Cardiac muscle cell (in vitro differentiated cells and primary cell): ENCODE measurements at regions not wholly inside any gene's neighbourhood (a gene's known extent, or its start where the extent isn't known, plus 50 kb on each side); places are given as distances from the start of the nearest gene placed in this dataset.

Experiments
- DNase-seq, 2 donors: peaks; one replicate each; pipeline versions ENCODE4 v3.0.0 to v3.0.0-alpha.2; 2010 to 2017; ENCODE audit warnings: low read depth in 1 of 2, low spot score in 1 of 2
- H3K27ac ChIP-seq: fragments of 200-600 bp; sonication (generic); 2 replicates; pipeline ENCODE4 v1.5.1; 2016
- H3K27me3 ChIP-seq: fragments of 200-600 bp; sonication (generic); 2 replicates; pipeline ENCODE4 v1.6.0; 2016; ENCODE audit warnings: control low read depth
- H3K36me3 ChIP-seq: fragments of 200-600 bp; sonication (generic); 2 replicates; pipeline ENCODE4 v1.5.1; 2016; ENCODE audit warnings: control low read depth
- H3K4me1 ChIP-seq: fragments of 200-600 bp; sonication (generic); 2 replicates; pipeline ENCODE4 v1.8.1; 2017; ENCODE audit warnings: low read depth, mild to moderate bottlenecking, mixed run types
- H3K4me3 ChIP-seq: fragments of 200-600 bp; sonication (generic); 2 replicates; pipeline ENCODE4 v1.5.1; 2016; ENCODE audit warnings: mild to moderate bottlenecking
- H3K9me3 ChIP-seq: fragments of 200-600 bp; sonication (generic); 2 replicates; pipeline ENCODE4 v1.5.1; 2017; ENCODE audit warnings: low read depth, mild to moderate bottlenecking, control low read depth
- CTCF ChIP-seq: IDR thresholded peaks from 2 replicates; pipeline ENCODE4 v1.5.1; 2012; ENCODE audit warnings: low read depth, mild to moderate bottlenecking, low read length

DNA sequence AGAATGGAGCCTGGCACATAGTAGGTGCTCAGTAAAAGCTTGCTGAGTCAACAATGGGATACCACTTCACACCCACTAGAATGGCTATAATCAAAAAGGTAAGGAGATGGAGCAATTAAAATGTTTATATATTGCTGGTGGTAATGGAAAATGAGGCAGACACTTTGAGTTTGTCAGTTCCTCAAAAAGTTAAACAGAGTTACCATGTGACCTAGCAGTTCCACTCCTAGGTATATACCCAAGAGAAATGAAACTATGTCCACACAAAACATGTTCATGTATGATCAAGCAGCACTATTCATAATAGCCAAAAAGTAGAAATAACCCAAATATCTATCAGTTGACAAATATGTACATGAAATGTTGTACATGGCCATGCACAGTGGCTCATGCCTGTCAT lies 74.8 kb upstream of the ECE1 start:
- Histone ChIP-seq H3K27me3 (no peaks in the 10 kb centered on the region), H3K27ac (no peak overlapping the region), H3K36me3 (no peaks in the 10 kb centered on the region), H3K4me3 (no peak overlapping the region), H3K4me1 (no peaks in the 10 kb centered on the region), H3K9me3 (no peaks in the 10 kb centered on the region)
- TF ChIP-seq CTCF: no peak
- no peak for DNase-seq

DNA sequence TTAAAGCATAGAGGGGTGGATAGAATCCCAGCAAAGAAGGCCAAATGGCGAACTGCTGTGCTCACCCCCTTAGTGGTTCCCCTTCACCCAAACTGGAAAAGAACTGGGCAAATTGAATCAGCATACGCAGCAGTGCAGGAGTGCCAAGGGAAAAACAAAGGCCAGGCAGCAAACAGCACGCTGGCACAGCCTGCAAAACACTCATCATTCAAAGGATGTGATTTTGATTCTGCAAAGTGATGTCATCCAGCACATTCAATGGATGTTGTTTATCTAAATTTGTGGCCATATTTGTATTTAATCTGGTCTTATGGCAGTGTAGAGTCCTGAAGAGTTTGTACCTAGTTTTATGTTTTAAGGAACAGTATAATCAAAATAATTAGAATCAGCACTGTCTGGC lies 71.8 kb upstream of the ECE1 start:
- DNase-seq: no peak
- Histone ChIP-seq H3K4me1 (no peaks in the 10 kb centered on the region), H3K36me3 (no peaks in the 10 kb centered on the region), H3K27me3 (no peaks in the 10 kb centered on the region), H3K4me3 (no peak overlapping the region), H3K9me3 (no peaks in the 10 kb centered on the region), H3K27ac (no peak overlapping the region)
- no peak for TF ChIP-seq CTCF

DNA sequence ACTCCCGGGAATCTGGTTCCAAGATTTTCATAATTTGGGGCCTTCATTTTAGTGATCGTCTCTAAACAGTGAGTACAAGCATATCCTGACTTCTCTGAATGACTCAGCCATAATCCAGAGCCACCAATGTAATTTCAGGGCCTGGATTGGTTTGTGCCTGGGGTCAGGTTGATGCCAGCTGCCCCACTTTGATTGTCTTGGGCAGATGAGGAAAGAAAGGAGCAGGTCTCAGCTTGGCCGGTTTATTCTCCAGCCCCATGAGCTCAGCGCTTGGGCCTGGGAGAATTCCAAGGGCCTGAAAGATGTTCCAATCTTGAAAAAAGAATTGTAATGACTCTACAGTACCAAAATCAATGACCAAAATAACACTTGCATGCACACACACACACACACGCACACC lies 71.2 kb upstream of the ECE1 start:
- H3K4me3 ChIP-seq: no peak overlapping the region
- H3K27ac ChIP-seq: no peak overlapping the region
- TF ChIP-seq CTCF: no peak
- no peaks in the 10 kb centered on the region for H3K9me3 ChIP-seq
- no peaks in the 10 kb centered on the region for H3K27me3 ChIP-seq
- H3K4me1 ChIP-seq: no peaks in the 10 kb centered on the region
- H3K36me3 ChIP-seq: no peaks in the 10 kb centered on the region
- no peak for DNase-seq

DNA sequence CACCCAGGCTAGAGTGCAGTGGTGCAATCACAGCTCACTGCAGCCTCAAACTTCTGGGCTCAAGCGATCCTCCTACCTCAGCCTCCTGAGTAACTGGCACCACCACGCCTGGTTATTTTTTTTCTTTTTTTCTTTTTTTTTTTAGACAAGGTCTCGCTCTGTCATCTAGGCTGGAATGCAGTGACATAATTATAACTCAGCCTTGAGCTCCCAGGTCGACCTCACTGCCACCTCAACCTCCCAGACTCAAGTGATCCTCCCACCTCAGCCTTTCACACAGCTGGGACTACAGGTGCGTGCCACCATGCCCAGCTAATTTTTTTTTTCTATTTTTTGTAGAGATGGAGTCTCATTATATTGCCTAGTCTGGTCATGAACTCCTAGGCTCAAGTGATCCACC lies 66.9 kb upstream of the ECE1 start:
- no peak for TF ChIP-seq CTCF
- Histone ChIP-seq H3K27ac (no peak overlapping the region), H3K4me3 (no peak overlapping the region), H3K9me3 (no peaks in the 10 kb centered on the region), H3K36me3 (no peaks in the 10 kb centered on the region), H3K27me3 (no peaks in the 10 kb centered on the region), H3K4me1 (no peaks in the 10 kb centered on the region)
- no peak for DNase-seq

- TF ChIP-seq CTCF: no peak
- Histone ChIP-seq H3K4me3 (no peak overlapping the region), H3K4me1 (no peaks in the 10 kb centered on the region), H3K9me3 (no peaks in the 10 kb centered on the region), H3K27ac (no peak overlapping the region), H3K36me3 (no peaks in the 10 kb centered on the region), H3K27me3 (no peaks in the 10 kb centered on the region)
- DNase-seq: no peak
Observed at GRCh38 chr1:21355956-21356355, 65.7 kb upstream of the ECE1 start.

DNA sequence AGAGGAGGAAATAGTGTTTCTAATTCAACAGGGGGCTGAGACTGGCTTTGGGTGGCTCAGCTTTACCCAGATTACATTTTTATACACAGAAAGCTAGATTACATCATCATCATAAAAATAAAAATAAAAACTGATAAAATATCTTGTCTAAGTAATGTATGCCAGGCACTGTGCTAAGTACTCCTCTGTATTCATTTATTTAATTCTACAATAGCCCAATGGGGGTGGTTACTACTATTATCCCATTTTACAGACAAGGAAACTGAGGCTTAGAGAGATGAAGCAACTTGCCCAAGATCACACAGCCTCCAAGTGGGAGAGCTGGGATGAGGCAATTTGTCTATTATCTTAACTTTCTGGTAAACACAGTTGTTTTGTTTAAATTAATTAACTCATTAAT lies 62.3 kb upstream of the ECE1 start:
- no peak for TF ChIP-seq CTCF
- Histone ChIP-seq H3K4me3 (no peak overlapping the region), H3K27me3 (no peaks in the 10 kb centered on the region), H3K36me3 (no peaks in the 10 kb centered on the region), H3K27ac (no peak overlapping the region), H3K9me3 (no peaks in the 10 kb centered on the region), H3K4me1 (no peaks in the 10 kb centered on the region)
- DNase-seq: no peak
